ENCODE measurements at regions not wholly inside any gene's neighbourhood (a gene's known extent, or its start where the extent isn't known, plus 50 kb on each side); places are given as distances from the start of the nearest gene placed in this dataset.

DNA sequence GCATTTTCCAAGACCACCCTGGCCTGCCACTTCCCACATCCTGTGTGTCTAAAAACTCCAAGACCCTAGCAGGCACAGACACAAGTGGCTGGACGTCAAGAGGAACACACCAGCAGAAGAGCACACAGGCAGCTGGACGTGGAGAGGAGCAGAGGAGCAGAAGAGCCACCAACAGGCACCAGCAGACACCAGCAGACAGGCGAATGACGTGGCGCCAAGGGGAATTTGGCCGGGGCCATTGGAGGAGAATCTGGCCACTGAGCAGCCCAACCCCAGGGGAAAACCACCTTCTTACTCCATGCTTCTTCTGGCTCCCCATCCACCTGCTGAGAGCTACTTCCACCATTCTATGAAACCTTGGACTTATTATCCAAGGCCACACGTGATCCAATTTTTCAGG is 243.1 kb upstream of the CTSO start:
- no peak for DNase-seq
- no peak overlapping the region for H3K27ac ChIP-seq
- 85 to 93% (median 85%) methylated on average over 7 of the region's 7 CpGs for WGBS, 4 donors

GRCh38 chr4:156195914-156196313 is 242.2 kb upstream of the CTSO start:
- H3K27me3 ChIP-seq: no peaks in the 10 kb centered on the region
- TF ChIP-seq CTCF (IDR thresholded peaks at IDR 0.05) (no peak), POLR2A (IDR thresholded peaks at IDR 0.05) (no peak)
- DNase-seq (no peak), ATAC-seq (no peak)
- H3K9me3 ChIP-seq: no peaks in the 10 kb centered on the region
- intact Hi-C loops (cut with DNase I): no loop called here
- H3K27ac ChIP-seq: no peak overlapping the region
- no peaks in the 10 kb centered on the region for H3K36me3 ChIP-seq
- no peaks in the 10 kb centered on the region for H3K4me1 ChIP-seq
- no peak overlapping the region for H3K4me3 ChIP-seq

More for the DNA sequence above, 243.1 kb upstream of the CTSO start:
- Histone ChIP-seq H3K36me3 (no peaks in the 10 kb centered on the region), H3K9me3 (no peaks in the 10 kb centered on the region), H3K4me1 (no peaks in the 10 kb centered on the region), H3K4me3 (no peak overlapping the region), H3K27me3 (no peaks in the 10 kb centered on the region)
- intact Hi-C loops (cut with DNase I): no loop called here
- no peak for ATAC-seq
- TF ChIP-seq POLR2A (IDR thresholded peaks at IDR 0.05) (no peak), CTCF (IDR thresholded peaks at IDR 0.05) (no peak)

DNA sequence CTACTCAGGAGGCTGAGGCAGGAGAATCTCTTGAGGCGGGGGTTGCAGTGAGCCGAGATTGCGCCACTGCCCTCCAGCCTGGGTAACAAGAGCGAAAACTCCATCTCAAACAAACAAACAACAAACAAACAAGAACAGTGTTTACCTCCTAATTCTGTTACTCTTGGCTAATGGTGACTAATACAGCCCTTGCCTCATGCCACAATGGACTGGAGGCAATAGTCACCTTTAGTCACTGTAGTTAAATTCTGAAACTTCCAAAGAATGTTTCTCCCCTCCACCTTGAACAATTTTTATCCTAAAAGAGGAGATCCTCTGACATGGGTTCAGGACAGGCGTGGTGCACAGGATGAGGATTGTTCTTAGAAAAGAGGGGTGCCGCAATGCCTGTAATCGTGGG is 241.2 kb upstream of the CTSO start:
- 87 to 95% (median 94%) methylated on average over 7 of the region's 7 CpGs for WGBS, 4 donors
- DNase-seq (no peak), ATAC-seq (no peak)
- H3K4me1 ChIP-seq: no peaks in the 10 kb centered on the region
- H3K4me3 ChIP-seq: no peak overlapping the region
- no peaks in the 10 kb centered on the region for H3K27me3 ChIP-seq
- no peak overlapping the region for H3K27ac ChIP-seq
- H3K36me3 ChIP-seq: no peaks in the 10 kb centered on the region
- intact Hi-C loops (cut with DNase I): no loop called here
- no peaks in the 10 kb centered on the region for H3K9me3 ChIP-seq
- TF ChIP-seq POLR2A (IDR thresholded peaks at IDR 0.05): no peak
- TF ChIP-seq CTCF (IDR thresholded peaks at IDR 0.05): no peak

GRCh38 chr4:156193800-156194199 is 240.1 kb upstream of the CTSO start:
- intact Hi-C loops (cut with DNase I): no loop called here
- no peaks in the 10 kb centered on the region for H3K27me3 ChIP-seq
- WGBS, 4 donors: 43 to 58% (median 54%) methylated on average over 3 of the region's 3 CpGs
- no peak for ATAC-seq
- DNase-seq: no peak
- H3K4me1 ChIP-seq: no peaks in the 10 kb centered on the region
- TF ChIP-seq CTCF (IDR thresholded peaks at IDR 0.05): no peak
- TF ChIP-seq POLR2A (IDR thresholded peaks at IDR 0.05): no peak
- no peaks in the 10 kb centered on the region for H3K36me3 ChIP-seq
- no peaks in the 10 kb centered on the region for H3K9me3 ChIP-seq
- H3K4me3 ChIP-seq: no peak overlapping the region
- no peak overlapping the region for H3K27ac ChIP-seq
